ENCODE measurements at regions not wholly inside any gene's neighbourhood (a gene's known extent, or its start where the extent isn't known, plus 50 kb on each side); places are given as distances from the start of the nearest gene placed in this dataset.

DNA sequence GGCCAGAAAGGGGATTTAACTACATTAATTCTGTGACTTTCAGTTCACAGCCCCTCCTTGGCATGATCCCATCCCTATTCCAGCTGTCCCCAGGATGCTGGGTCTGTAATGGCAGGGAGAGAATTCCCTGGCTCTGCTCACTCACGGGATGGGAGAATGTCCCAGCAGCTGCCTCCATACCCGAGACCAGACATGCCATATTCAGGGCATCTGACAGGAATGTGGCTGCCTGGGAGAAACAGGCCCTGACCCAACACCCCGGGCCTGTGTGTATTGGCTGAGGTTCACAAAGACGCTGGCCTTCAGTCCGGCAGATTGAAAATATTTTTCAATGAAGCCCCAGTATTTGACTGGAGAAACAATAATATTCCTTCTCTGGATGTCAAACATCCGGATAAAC is 83.6 kb upstream of the SMAD3 start:
- Histone ChIP-seq H3K27me3 (ENCODE audit: control insufficient read depth, insufficient read depth, low read length) (no peaks in the 10 kb centered on the region), H3K9me3 (ENCODE audit: control insufficient read depth in 2 of 3, insufficient read depth in 1 of 3, low read length in 3 of 3) (no peaks in the 10 kb centered on the region), H3K4me1 (ENCODE audit: control insufficient read depth in 2 of 3, insufficient read depth in 2 of 3, low read depth in 1 of 3, low read length in 3 of 3) (no peaks in the 10 kb centered on the region), H3K36me3 (ENCODE audit: control insufficient read depth in 2 of 3, insufficient read depth in 3 of 3, low read length in 3 of 3) (peaks cover 0 to 3% (median 0%) of the 10 kb centered on the region in 3 donors), H3K27ac (ENCODE audit: low read depth in 2 of 2, low read length in 2 of 2) (no peak overlapping the region), H3K9ac (ENCODE audit: low read length in 3 of 3) (no peak overlapping the region), H3K4me3 (ENCODE audit: low read length in 3 of 3) (no peak overlapping the region)
- TF ChIP-seq CTCF (IDR thresholded peaks at IDR 0.05; ENCODE audit: borderline replicate concordance, extremely low read depth, insufficient read depth) = no peak
- FAIRE-seq = no peak
- DNase-seq = no peak
- intact Hi-C loops (cut with DNase I) = no loop called here

- FAIRE-seq = no peak
- no peak for TF ChIP-seq CTCF (IDR thresholded peaks at IDR 0.05; ENCODE audit: borderline replicate concordance, extremely low read depth, insufficient read depth)
Observed at GRCh38 chr15:66982250-66982649, 83.2 kb upstream of the SMAD3 start.

GRCh38 chr15:66982816-66983215 is 82.6 kb upstream of the SMAD3 start:
- Histone ChIP-seq H3K4me1 (ENCODE audit: control insufficient read depth in 2 of 3, insufficient read depth in 2 of 3, low read depth in 1 of 3, low read length in 3 of 3) (no peaks in the 10 kb centered on the region), H3K36me3 (ENCODE audit: control insufficient read depth in 2 of 3, insufficient read depth in 3 of 3, low read length in 3 of 3) (peaks cover 0 to 3% (median 0%) of the 10 kb centered on the region in 3 donors), H3K27me3 (ENCODE audit: control insufficient read depth, insufficient read depth, low read length) (no peaks in the 10 kb centered on the region), H3K9ac (ENCODE audit: low read length in 3 of 3) (no peak overlapping the region), H3K27ac (ENCODE audit: low read depth in 2 of 2, low read length in 2 of 2) (no peak overlapping the region), H3K9me3 (ENCODE audit: control insufficient read depth in 2 of 3, insufficient read depth in 1 of 3, low read length in 3 of 3) (no peaks in the 10 kb centered on the region), H3K4me3 (ENCODE audit: low read length in 3 of 3) (no peak overlapping the region)
- FAIRE-seq (no peak), DNase-seq (no peak)
- TF ChIP-seq CTCF (IDR thresholded peaks at IDR 0.05; ENCODE audit: borderline replicate concordance, extremely low read depth, insufficient read depth) = no peak
- intact Hi-C loops (cut with DNase I) = no loop called here

More at GRCh38 chr15:66982250-66982649, 83.2 kb upstream of the SMAD3 start:
- H3K36me3 ChIP-seq (ENCODE audit: control insufficient read depth in 2 of 3, insufficient read depth in 3 of 3, low read length in 3 of 3) = peaks cover 0 to 3% (median 0%) of the 10 kb centered on the region in 3 donors
- H3K4me3 ChIP-seq (ENCODE audit: low read length in 3 of 3) = no peak overlapping the region
- no peaks in the 10 kb centered on the region for H3K27me3 ChIP-seq (ENCODE audit: control insufficient read depth, insufficient read depth, low read length)
- no peaks in the 10 kb centered on the region for H3K9me3 ChIP-seq (ENCODE audit: control insufficient read depth in 2 of 3, insufficient read depth in 1 of 3, low read length in 3 of 3)
- H3K9ac ChIP-seq (ENCODE audit: low read length in 3 of 3) = no peak overlapping the region
- H3K4me1 ChIP-seq (ENCODE audit: control insufficient read depth in 2 of 3, insufficient read depth in 2 of 3, low read depth in 1 of 3, low read length in 3 of 3) = no peaks in the 10 kb centered on the region
- intact Hi-C loops (cut with DNase I) = no loop called here
- no peak for DNase-seq
- no peak overlapping the region for H3K27ac ChIP-seq (ENCODE audit: low read depth in 2 of 2, low read length in 2 of 2)

DNA sequence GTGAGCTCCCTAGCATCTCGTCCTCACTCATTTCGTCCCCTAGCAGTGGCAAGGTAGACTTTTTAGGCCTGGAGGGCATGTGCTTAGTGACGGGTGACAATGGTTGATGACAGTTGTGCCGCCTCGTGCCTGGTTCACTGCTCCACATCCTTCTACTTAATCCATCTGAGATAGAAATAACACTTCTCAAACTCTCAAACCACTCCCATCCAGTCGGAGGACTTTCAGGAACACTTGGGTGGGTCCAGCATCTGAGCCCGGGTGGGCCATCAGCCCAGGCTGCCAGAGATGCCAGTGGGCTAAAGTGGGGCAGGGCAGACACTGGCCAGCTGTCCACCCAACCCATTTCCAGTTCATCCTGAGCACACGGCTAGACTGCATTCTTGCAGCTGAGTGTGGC is 79.7 kb upstream of the SMAD3 start:
- FAIRE-seq (no peak), DNase-seq (no peak)
- Histone ChIP-seq H3K9me3 (ENCODE audit: control insufficient read depth in 2 of 3, insufficient read depth in 1 of 3, low read length in 3 of 3) (no peaks in the 10 kb centered on the region), H3K36me3 (ENCODE audit: control insufficient read depth in 2 of 3, insufficient read depth in 3 of 3, low read length in 3 of 3) (peaks cover 0 to 3% (median 0%) of the 10 kb centered on the region in 3 donors), H3K4me1 (ENCODE audit: control insufficient read depth in 2 of 3, insufficient read depth in 2 of 3, low read depth in 1 of 3, low read length in 3 of 3) (no peaks in the 10 kb centered on the region), H3K4me3 (ENCODE audit: low read length in 3 of 3) (no peak overlapping the region), H3K9ac (ENCODE audit: low read length in 3 of 3) (no peak overlapping the region), H3K27me3 (ENCODE audit: control insufficient read depth, insufficient read depth, low read length) (no peaks in the 10 kb centered on the region), H3K27ac (ENCODE audit: low read depth in 2 of 2, low read length in 2 of 2) (no peak overlapping the region)
- intact Hi-C loops (cut with DNase I) = no loop called here
- TF ChIP-seq CTCF (IDR thresholded peaks at IDR 0.05; ENCODE audit: borderline replicate concordance, extremely low read depth, insufficient read depth) = no peak
